HCT116 (cell line): ENCODE measurements at regions not wholly inside any gene's neighbourhood (a gene's known extent, or its start where the extent isn't known, plus 50 kb on each side); places are given as distances from the start of the nearest gene placed in this dataset.
"Not testable (repeated sequence)": the region's sequence is repeated elsewhere in the genome, so short reads cannot be mapped to it uniquely, and the experiment has no call there.

Source experiments
- ATAC-seq: fragments of 200-7000 bp; cut with Tn5 transposase; 2 replicates; pipeline ENCODE4 v1.9.1; 2020; ENCODE audit warnings: mild to moderate bottlenecking, moderate library complexity
- BruUV-seq: library from RNA; stranded (reverse); fragments of 400-500 nt; replicated peaks from 2 replicates; lab custom pipeline; 2021; lab: Mats Ljungman, UMichigan
- CTCF ChIA-PET: fragments of 300-600 bp; sonication (Branson Sonifier 250); formaldehyde crosslinking; loops from one replicate; lab custom pipeline; 2021; ENCODE audit warnings: antibody characterized with exemption; lab: Charles Lee
- POLR2A ChIA-PET: fragments of 300-600, 350-600 bp; sonication (Branson Sonifier 250); formaldehyde crosslinking; loops from one replicate; lab custom pipeline; 2021; ENCODE audit warnings: antibody characterized with exemption; lab: Charles Lee
- RAD21 ChIA-PET, 2 experiments: fragments of 300-600 bp; sonication (Branson Sonifier 250); formaldehyde crosslinking; loops; one replicate each; lab custom pipeline; 2023; ENCODE audit warnings: low total read pairs in 2 of 2; ENCODE audit not compliant: uncharacterized antibody in 2 of 2, unreplicated experiment in 2 of 2, low non-redundant PET in 1 of 2; lab: Charles Lee
- DNase-seq: peaks from one replicate; pipeline ENCODE4 v3.0.0-alpha.2; 2010; ENCODE audit warnings: low read depth, low spot score
- H2AFZ ChIP-seq: fragments of 200-600 bp; shearing (Covaris generic), sonication (generic); 2 replicates; pipeline ENCODE4 v1.6.1; 2017; ENCODE audit warnings: low read depth, mixed run types, mixed read lengths, antibody characterized with exemption, low read length; ENCODE audit not compliant: poor library complexity, severe bottlenecking
- H3K27ac ChIP-seq: 2 replicates; pipeline ENCODE4 v1.5.1; 2012; ENCODE audit warnings: low read depth, low read length
- H3K27me3 ChIP-seq: fragments of 200-600 bp; sonication (generic); 2 replicates; pipeline ENCODE4 v1.6.1; 2016; ENCODE audit warnings: mixed run types, low read length, mixed read lengths; ENCODE audit not compliant: insufficient read depth
- H3K36me3 ChIP-seq, 2 experiments: fragments of 200-500 bp in 1 of 2; fragments of 200-600 bp in 1 of 2; sonication (Bioruptor generic) in 1 of 2; sonication (generic) in 1 of 2; 2 replicates each; pipeline versions ENCODE4 v1.5.1 to v1.6.1; 2014 to 2016; ENCODE audit warnings: low read length in 2 of 2, inconsistent platforms in 1 of 2, mixed read lengths in 1 of 2, mixed run types in 1 of 2; ENCODE audit not compliant: insufficient read depth in 2 of 2, control insufficient read depth in 1 of 2
- H3K4me1 ChIP-seq, 2 experiments: fragments of 200-600 bp in 1 of 2; sonication (generic) in 1 of 2; 2 replicates each; pipeline versions ENCODE4 v1.5.1 to v1.6.1; 2012 to 2017; ENCODE audit warnings: low read length in 2 of 2, inconsistent platforms in 1 of 2, mild to moderate bottlenecking in 1 of 2, mixed read lengths in 1 of 2, mixed run types in 1 of 2, moderate library complexity in 1 of 2; ENCODE audit not compliant: insufficient read depth in 2 of 2, control insufficient read depth in 1 of 2
- H3K4me2 ChIP-seq: fragments of 200-600 bp; sonication (generic); 2 replicates; pipeline ENCODE4 v1.6.1; 2017; ENCODE audit warnings: mixed run types, low read length, mixed read lengths
- H3K4me3 ChIP-seq, 2 experiments: fragments of 200-600 bp in 1 of 2; sonication (generic) in 1 of 2; replicated peaks in 1 of 2; 2 replicates each; pipeline ENCODE4 v1.5.1; 2011 to 2016; ENCODE audit warnings: low read length in 2 of 2, control low read depth in 1 of 2, low read depth in 1 of 2, mild to moderate bottlenecking in 1 of 2, mixed read lengths in 1 of 2, mixed run types in 1 of 2
- H3K79me2 ChIP-seq: fragments of 200-600 bp; sonication (generic); 2 replicates; pipeline ENCODE4 v1.6.1; 2017; ENCODE audit warnings: mild to moderate bottlenecking, mixed run types, low read length, moderate library complexity, mixed read lengths; ENCODE audit not compliant: insufficient read depth
- H3K9ac ChIP-seq: fragments of 200-600 bp; sonication (generic); 2 replicates; pipeline ENCODE4 v1.6.1; 2016; ENCODE audit warnings: low read length, mixed read lengths
- H3K9me2 ChIP-seq: fragments of 200-600 bp; sonication (generic), shearing (Covaris generic); 2 replicates; pipeline ENCODE4 v1.6.1; 2017; ENCODE audit warnings: mixed run types, mild to moderate bottlenecking, moderate library complexity; ENCODE audit not compliant: insufficient read depth
- H3K9me3 ChIP-seq, 2 experiments: fragments of 200-500 bp in 1 of 2; fragments of 200-600 bp in 1 of 2; sonication (Bioruptor generic) in 1 of 2; sonication (generic) in 1 of 2; 2 replicates each; pipeline ENCODE4 v1.6.1; 2014 to 2017; ENCODE audit warnings: low read length in 2 of 2, mixed read lengths in 2 of 2, inconsistent platforms in 1 of 2, low read depth in 1 of 2, mild to moderate bottlenecking in 1 of 2, mixed run types in 1 of 2, moderate library complexity in 1 of 2; ENCODE audit not compliant: control insufficient read depth in 1 of 2, insufficient read depth in 1 of 2
- H4K20me1 ChIP-seq: fragments of 200-600 bp; sonication (generic), shearing (Covaris generic); 2 replicates; pipeline ENCODE4 v1.6.1; 2017; ENCODE audit warnings: mixed run types, mild to moderate bottlenecking, moderate library complexity; ENCODE audit not compliant: insufficient read depth
- intact Hi-C: fragments of 100-400 bp; cut with micrococcal nuclease; formaldehyde crosslinking; loops from 2 replicates; pipeline ENCODE4 v1.10.0; 2022

GRCh38 chr13:111678120-111678882, 357.9 kb downstream of the TEX29 start:
- H4K20me1 ChIP-seq, H3K36me3 ChIP-seq, H3K27me3 ChIP-seq, H3K9me3 ChIP-seq, H3K79me2 ChIP-seq, H3K4me2 ChIP-seq, H2AFZ ChIP-seq, intact Hi-C loops, H3K4me1 ChIP-seq, BruUV-seq, H3K9me2 ChIP-seq, H3K27ac ChIP-seq, POLR2A ChIA-PET, DNase-seq, RAD21 ChIA-PET, H3K4me3 ChIP-seq, CTCF ChIA-PET, H3K9ac ChIP-seq, ATAC-seq: not testable (repeated sequence)

DNA sequence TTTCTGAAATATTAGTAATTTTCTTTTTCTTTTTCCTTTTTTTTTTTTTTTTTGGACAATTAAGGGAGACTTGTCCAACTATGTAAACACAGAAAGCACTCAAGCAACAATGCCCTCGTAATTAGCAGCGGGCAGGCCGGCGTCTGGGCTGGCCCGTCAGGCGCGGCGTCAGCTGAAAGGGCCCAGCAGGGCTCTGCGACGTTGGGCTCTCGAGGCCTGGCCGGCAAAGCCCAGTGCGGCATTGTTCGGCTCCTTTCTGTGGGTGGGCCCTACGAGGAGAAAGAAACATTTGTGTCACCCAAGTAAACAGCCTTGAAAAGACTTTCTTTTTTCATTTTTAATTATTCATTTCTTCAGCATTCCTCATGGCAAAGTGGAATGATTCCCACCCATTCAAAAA, 359.2 kb downstream of the TEX29 start:
- POLR2A ChIA-PET = not testable (repeated sequence)

GRCh38 chr13:111680100-111680499, 359.7 kb downstream of the TEX29 start:
- peak; percentile 76 for ATAC-seq
- H3K79me2 ChIP-seq, intact Hi-C loops, H3K9me2 ChIP-seq, RAD21 ChIA-PET, H3K4me2 ChIP-seq, H3K9me3 ChIP-seq, BruUV-seq, DNase-seq, H3K4me1 ChIP-seq, H3K36me3 ChIP-seq, POLR2A ChIA-PET, H3K27ac ChIP-seq, H4K20me1 ChIP-seq, H3K27me3 ChIP-seq, H3K9ac ChIP-seq, H2AFZ ChIP-seq, H3K4me3 ChIP-seq, CTCF ChIA-PET: not testable (repeated sequence)

More for the DNA sequence above, 359.2 kb downstream of the TEX29 start:
- H3K9me3 ChIP-seq, H3K4me1 ChIP-seq, CTCF ChIA-PET, BruUV-seq, H3K4me2 ChIP-seq, ATAC-seq, intact Hi-C loops, H3K27me3 ChIP-seq, H3K79me2 ChIP-seq, H4K20me1 ChIP-seq, H2AFZ ChIP-seq, H3K9me2 ChIP-seq, H3K9ac ChIP-seq, H3K27ac ChIP-seq, RAD21 ChIA-PET, H3K36me3 ChIP-seq, H3K4me3 ChIP-seq, DNase-seq: not testable (repeated sequence)

DNA sequence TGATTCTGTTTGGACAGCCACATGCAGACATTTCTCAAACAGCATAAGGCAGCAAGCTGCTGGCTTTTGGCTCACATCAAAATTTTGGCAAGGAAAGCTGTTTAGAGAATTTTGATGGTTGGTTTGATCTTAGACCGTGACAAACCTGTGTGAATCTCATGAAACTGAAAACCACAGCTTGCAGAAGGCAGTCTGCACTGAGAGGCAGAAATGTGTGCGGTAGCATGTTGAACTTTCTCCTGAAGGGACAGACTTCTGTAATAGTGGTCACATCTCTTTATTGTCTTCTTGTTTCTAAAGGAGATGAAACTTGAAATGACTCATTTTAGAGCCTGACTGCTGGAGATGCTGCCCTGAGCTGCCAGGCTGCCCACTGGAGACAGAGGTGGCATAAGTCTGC, 371.6 kb downstream of the TEX29 start:
- H3K4me3 ChIP-seq, H3K4me1 ChIP-seq, H3K9me3 ChIP-seq, H4K20me1 ChIP-seq, BruUV-seq, H3K27me3 ChIP-seq, ATAC-seq, H3K4me2 ChIP-seq, H3K9ac ChIP-seq, H3K79me2 ChIP-seq, DNase-seq, CTCF ChIA-PET, POLR2A ChIA-PET, H3K27ac ChIP-seq, H3K9me2 ChIP-seq, H3K36me3 ChIP-seq, intact Hi-C loops, RAD21 ChIA-PET, H2AFZ ChIP-seq: not testable (repeated sequence)
